ENCODE measurements at regions not wholly inside any gene's neighbourhood (a gene's known extent, or its start where the extent isn't known, plus 50 kb on each side); places are given as distances from the start of the nearest gene placed in this dataset.

- no peak for TF ChIP-seq CTCF (conservative IDR thresholded peaks at IDR 0.05; ENCODE audit: low read length)
- no peak for TF ChIP-seq EZH2phosphoT487 (IDR thresholded peaks at IDR 0.05; ENCODE audit: borderline replicate concordance)
Observed at GRCh38 chr13:63436325-63436668, 2020.6 kb upstream of the PCDH20 start.

Measured in Loucy (cell line).